ENCODE measurements at regions not wholly inside any gene's neighbourhood (a gene's known extent, or its start where the extent isn't known, plus 50 kb on each side); places are given as distances from the start of the nearest gene placed in this dataset.

DNA sequence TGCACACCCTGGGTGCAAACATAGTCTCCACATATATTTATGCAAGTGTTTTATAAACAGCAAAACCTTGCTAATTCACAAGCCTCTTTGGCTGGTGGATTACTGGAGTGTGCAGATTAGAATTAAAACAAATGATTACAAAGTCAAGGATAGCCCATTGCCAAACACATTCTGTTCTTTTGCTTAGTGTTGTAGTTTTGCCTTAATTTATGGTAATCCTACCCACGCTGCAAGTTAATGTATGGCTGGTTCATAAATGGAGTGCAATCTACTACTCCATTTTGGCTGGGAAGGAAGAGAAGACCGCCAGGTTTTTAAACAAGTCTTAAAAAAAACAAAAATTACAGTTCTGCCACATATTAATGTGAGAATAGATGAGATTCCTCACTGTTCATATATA is 883.1 kb upstream of the KLHL29 start:
- Histone ChIP-seq H3K4me1 (no peaks in the 10 kb centered on the region), H3K4me3 (ENCODE audit: low read depth, low read length) (no peak overlapping the region), H3K4me2 (ENCODE audit: low read length) (no peak overlapping the region), H3K36me3 (ENCODE audit: control insufficient read depth, insufficient read depth, low read length) (no peaks in the 10 kb centered on the region), H2AFZ (no peak overlapping the region), H3K9me3 (ENCODE audit: control insufficient read depth, low read length) (no peaks in the 10 kb centered on the region), H3K79me2 (no peaks in the 10 kb centered on the region), H3K27ac (no peak overlapping the region), H3K27me3 (ENCODE audit: control insufficient read depth, insufficient read depth, low read length) (no peaks in the 10 kb centered on the region), H3K9ac (no peak overlapping the region)
- TF ChIP-seq, protein P1, sequence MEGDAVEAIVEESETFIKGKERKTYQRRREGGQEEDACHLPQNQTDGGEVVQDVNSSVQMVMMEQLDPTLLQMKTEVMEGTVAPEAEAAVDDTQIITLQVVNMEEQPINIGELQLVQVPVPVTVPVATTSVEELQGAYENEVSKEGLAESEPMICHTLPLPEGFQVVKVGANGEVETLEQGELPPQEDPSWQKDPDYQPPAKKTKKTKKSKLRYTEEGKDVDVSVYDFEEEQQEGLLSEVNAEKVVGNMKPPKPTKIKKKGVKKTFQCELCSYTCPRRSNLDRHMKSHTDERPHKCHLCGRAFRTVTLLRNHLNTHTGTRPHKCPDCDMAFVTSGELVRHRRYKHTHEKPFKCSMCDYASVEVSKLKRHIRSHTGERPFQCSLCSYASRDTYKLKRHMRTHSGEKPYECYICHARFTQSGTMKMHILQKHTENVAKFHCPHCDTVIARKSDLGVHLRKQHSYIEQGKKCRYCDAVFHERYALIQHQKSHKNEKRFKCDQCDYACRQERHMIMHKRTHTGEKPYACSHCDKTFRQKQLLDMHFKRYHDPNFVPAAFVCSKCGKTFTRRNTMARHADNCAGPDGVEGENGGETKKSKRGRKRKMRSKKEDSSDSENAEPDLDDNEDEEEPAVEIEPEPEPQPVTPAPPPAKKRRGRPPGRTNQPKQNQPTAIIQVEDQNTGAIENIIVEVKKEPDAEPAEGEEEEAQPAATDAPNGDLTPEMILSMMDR (IDR thresholded peaks at IDR 0.05) = no peak

DNA sequence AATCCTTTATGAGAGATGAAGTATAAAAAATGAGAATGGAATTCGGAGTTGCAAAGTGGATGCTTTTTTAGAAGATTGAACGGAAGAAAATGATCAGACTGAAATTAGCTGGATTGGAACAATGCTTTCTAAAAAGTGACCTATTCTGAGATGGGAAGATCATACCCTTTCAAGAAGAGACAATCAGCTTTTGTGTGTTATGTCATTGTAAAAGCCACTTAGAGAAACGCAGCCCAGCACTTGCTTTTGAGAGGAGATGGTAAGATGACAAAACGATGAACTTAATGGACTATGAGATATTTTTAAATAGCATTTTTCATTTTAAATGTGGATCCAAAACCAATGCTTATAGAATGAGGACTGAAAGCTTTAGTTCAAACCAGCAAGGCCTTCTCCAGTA is 871.4 kb upstream of the KLHL29 start:
- H3K27me3 ChIP-seq (ENCODE audit: control insufficient read depth, insufficient read depth, low read length) = no peaks in the 10 kb centered on the region
- H3K9ac ChIP-seq = no peak overlapping the region
- H3K4me1 ChIP-seq = no peaks in the 10 kb centered on the region
- no peaks in the 10 kb centered on the region for H3K36me3 ChIP-seq (ENCODE audit: control insufficient read depth, insufficient read depth, low read length)
- TF ChIP-seq, protein P1 (IDR thresholded peaks at IDR 0.05) = no peak
- H3K4me3 ChIP-seq (ENCODE audit: low read depth, low read length) = no peak overlapping the region
- H3K27ac ChIP-seq = no peak overlapping the region
- no peaks in the 10 kb centered on the region for H3K9me3 ChIP-seq (ENCODE audit: control insufficient read depth, low read length)
- no peaks in the 10 kb centered on the region for H3K79me2 ChIP-seq
- H2AFZ ChIP-seq = no peak overlapping the region
- H3K4me2 ChIP-seq (ENCODE audit: low read length) = no peak overlapping the region

DNA sequence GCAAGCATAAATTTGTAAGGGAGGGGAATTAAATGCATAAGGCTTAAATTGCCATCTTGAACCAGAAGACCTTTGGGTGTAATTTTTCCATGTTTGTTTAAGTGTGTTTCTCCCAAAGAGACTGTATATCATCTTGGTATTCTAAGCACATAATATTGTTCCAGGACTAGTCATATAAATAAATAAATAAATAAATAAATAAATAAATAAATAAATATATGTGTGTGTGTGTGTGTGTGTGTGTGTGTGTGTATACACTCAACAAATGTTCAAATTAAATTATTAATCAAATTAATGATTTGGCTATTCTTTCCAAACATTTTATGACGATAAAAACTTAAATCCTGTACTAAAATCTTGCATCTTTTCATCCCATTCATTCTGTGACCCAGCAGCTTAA is 867.8 kb upstream of the KLHL29 start:
- no peak overlapping the region for H2AFZ ChIP-seq
- H3K79me2 ChIP-seq = no peaks in the 10 kb centered on the region
- no peaks in the 10 kb centered on the region for H3K4me1 ChIP-seq
- no peak overlapping the region for H3K4me2 ChIP-seq (ENCODE audit: low read length)
- H3K27me3 ChIP-seq (ENCODE audit: control insufficient read depth, insufficient read depth, low read length) = no peaks in the 10 kb centered on the region
- no peak overlapping the region for H3K27ac ChIP-seq
- H3K36me3 ChIP-seq (ENCODE audit: control insufficient read depth, insufficient read depth, low read length) = no peaks in the 10 kb centered on the region
- TF ChIP-seq, protein P1 (IDR thresholded peaks at IDR 0.05) = no peak
- H3K9me3 ChIP-seq (ENCODE audit: control insufficient read depth, low read length) = no peaks in the 10 kb centered on the region
- H3K4me3 ChIP-seq (ENCODE audit: low read depth, low read length) = no peak overlapping the region
- H3K9ac ChIP-seq = no peak overlapping the region

DNA sequence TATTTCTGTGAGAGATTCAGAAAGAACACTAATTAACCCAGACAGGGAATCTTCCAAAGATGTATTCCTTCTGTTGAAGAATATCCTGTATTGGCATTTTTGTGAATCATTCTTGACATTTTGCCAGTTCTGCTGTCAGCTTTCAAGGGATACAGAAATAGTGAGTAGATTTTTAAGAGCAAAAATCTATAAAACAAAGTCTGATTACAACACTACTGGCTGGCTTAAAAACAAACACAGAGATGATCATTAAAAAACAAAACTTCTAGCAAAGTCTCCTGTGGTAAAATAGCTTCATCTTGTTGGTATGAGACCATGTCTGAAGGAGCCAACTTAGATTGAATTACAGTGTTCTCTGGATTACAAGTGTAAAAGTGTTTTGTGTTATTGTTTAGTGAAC is 866.3 kb upstream of the KLHL29 start:
- no peaks in the 10 kb centered on the region for H3K79me2 ChIP-seq
- H3K4me1 ChIP-seq = no peaks in the 10 kb centered on the region
- no peak overlapping the region for H3K27ac ChIP-seq
- H3K36me3 ChIP-seq (ENCODE audit: control insufficient read depth, insufficient read depth, low read length) = no peaks in the 10 kb centered on the region
- no peak overlapping the region for H3K9ac ChIP-seq
- H3K4me3 ChIP-seq (ENCODE audit: low read depth, low read length) = no peak overlapping the region
- no peak overlapping the region for H3K4me2 ChIP-seq (ENCODE audit: low read length)
- H2AFZ ChIP-seq = no peak overlapping the region
- TF ChIP-seq, protein P1 (IDR thresholded peaks at IDR 0.05) = no peak
- H3K27me3 ChIP-seq (ENCODE audit: control insufficient read depth, insufficient read depth, low read length) = no peaks in the 10 kb centered on the region
- H3K9me3 ChIP-seq (ENCODE audit: control insufficient read depth, low read length) = no peaks in the 10 kb centered on the region

DNA sequence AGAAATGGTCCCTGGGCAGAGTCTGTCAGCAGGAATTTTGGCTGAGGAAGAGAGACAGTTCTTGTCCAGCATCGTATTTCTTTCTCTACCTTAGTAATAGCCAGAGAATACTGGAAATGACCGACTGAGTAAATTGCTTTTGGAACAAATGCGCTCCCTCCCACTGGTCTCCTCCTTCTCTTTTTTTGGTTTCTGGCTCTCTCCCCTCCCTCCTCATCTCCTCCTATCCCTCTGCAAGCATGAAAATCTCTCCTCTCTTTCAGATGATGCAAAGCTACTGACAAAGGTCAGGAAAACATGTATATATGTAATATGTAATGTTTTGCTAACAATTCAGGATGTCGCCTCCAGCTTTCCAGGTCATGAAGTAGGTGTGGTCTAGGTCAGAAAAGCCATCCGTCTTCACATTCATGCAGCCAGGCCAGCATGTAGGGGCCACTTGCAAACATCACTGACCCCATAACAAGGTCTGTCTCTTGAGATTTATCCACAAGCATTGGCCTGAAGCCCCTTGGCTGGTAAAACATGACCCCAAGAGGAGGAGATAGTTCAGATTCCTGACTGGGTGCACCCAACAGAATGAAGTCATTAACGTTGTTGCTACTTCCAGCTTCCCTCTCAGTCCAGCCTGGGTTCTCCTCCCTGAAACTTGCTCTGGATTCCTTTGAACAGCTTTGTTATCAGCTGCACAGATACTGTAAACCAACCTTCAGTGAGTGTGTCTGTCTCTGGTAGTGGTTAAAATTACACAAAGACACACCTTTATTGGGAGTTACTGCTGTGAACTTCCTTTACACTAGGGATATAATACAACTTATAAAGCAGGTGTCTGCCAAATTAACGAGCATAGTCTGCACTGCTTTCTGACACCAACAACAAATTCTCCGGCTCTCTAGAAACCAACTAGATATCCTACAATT is 864.4 kb upstream of the KLHL29 start:
- Histone ChIP-seq H3K27me3 (ENCODE audit: control insufficient read depth, insufficient read depth, low read length) (no peaks in the 10 kb centered on the region), H3K4me3 (ENCODE audit: low read depth, low read length) (no peak overlapping the region), H3K9me3 (ENCODE audit: control insufficient read depth, low read length) (no peaks in the 10 kb centered on the region), H3K79me2 (no peaks in the 10 kb centered on the region), H3K36me3 (ENCODE audit: control insufficient read depth, insufficient read depth, low read length) (no peaks in the 10 kb centered on the region), H3K27ac (no peak overlapping the region), H2AFZ (no peak overlapping the region), H3K9ac (no peak overlapping the region), H3K4me1 (no peaks in the 10 kb centered on the region), H3K4me2 (ENCODE audit: low read length) (no peak overlapping the region)
- TF ChIP-seq, protein P1 (IDR thresholded peaks at IDR 0.05) = no peak

All from parathyroid adenoma (tissue), 2 donors.